ENCODE measurements at regions not wholly inside any gene's neighbourhood (a gene's known extent, or its start where the extent isn't known, plus 50 kb on each side); places are given as distances from the start of the nearest gene placed in this dataset.

- peaks cover 0 to 5% (median 2%) of the 10 kb centered on the region in 3 donors for H3K9me3 Mint-ChIP-seq
- no peak overlapping the region for H3K4me3 Mint-ChIP-seq
- no peak overlapping the region for H3K27ac Mint-ChIP-seq
- no peaks in the 10 kb centered on the region for H3K27me3 Mint-ChIP-seq
- peaks cover 0 to 1% (median 0%) of the 10 kb centered on the region in 3 donors for H3K4me1 Mint-ChIP-seq
- no peaks in the 10 kb centered on the region for H3K36me3 Mint-ChIP-seq
These were observed 123.2 kb upstream of the IGFBP7 start for GRCh38 chr4:57233386-57233785.

GRCh38 chr4:57231781-57232180, 121.6 kb upstream of the IGFBP7 start:
- H3K27me3 Mint-ChIP-seq: no peaks in the 10 kb centered on the region
- no peak overlapping the region for H3K4me3 Mint-ChIP-seq
- H3K4me1 Mint-ChIP-seq: peaks cover 0 to 1% (median 0%) of the 10 kb centered on the region in 3 donors
- H3K9me3 Mint-ChIP-seq: peaks cover 0 to 5% (median 2%) of the 10 kb centered on the region in 3 donors
- peaks cover 1% of the 10 kb centered on the region for H3K36me3 Mint-ChIP-seq
- H3K27ac Mint-ChIP-seq: no peak overlapping the region

- Mint-ChIP-seq H3K27me3 (no peaks in the 10 kb centered on the region), H3K4me1 (peaks cover 0 to 2% (median 0%) of the 10 kb centered on the region in 3 donors), H3K36me3 (no peaks in the 10 kb centered on the region), H3K4me3 (no peak overlapping the region), H3K27ac (no peak overlapping the region), H3K9me3 (peaks cover 0 to 3% (median 0%) of the 10 kb centered on the region in 3 donors)
These were observed 110.5 kb upstream of the IGFBP7 start for GRCh38 chr4:57220734-57221133.

- Mint-ChIP-seq H3K27me3 (no peaks in the 10 kb centered on the region), H3K27ac (no peak overlapping the region), H3K4me3 (no peak overlapping the region), H3K9me3 (peaks cover 0 to 3% (median 0%) of the 10 kb centered on the region in 3 donors), H3K4me1 (peaks cover 0 to 2% (median 0%) of the 10 kb centered on the region in 3 donors), H3K36me3 (no peaks in the 10 kb centered on the region)
These were observed 110.0 kb upstream of the IGFBP7 start for GRCh38 chr4:57220172-57220571.

GRCh38 chr4:57219431-57219830, 109.2 kb upstream of the IGFBP7 start:
- H3K36me3 Mint-ChIP-seq: no peaks in the 10 kb centered on the region
- no peak overlapping the region for H3K4me3 Mint-ChIP-seq
- H3K4me1 Mint-ChIP-seq: peaks cover 0 to 2% (median 0%) of the 10 kb centered on the region in 3 donors

GRCh38 chr4:57214654-57215411, 104.6 kb upstream of the IGFBP7 start:
- no peaks in the 10 kb centered on the region for H3K36me3 Mint-ChIP-seq
- H3K27ac Mint-ChIP-seq: no peak overlapping the region
- H3K4me3 Mint-ChIP-seq: no peak overlapping the region
- peaks cover 2 to 3% (median 3%) of the 10 kb centered on the region in 3 donors for H3K9me3 Mint-ChIP-seq
- H3K4me1 Mint-ChIP-seq: no peaks in the 10 kb centered on the region
- H3K27me3 Mint-ChIP-seq: no peaks in the 10 kb centered on the region

More at GRCh38 chr4:57219431-57219830, 109.2 kb upstream of the IGFBP7 start:
- H3K27ac Mint-ChIP-seq: no peak overlapping the region
- peaks cover 0 to 3% (median 0%) of the 10 kb centered on the region in 3 donors for H3K9me3 Mint-ChIP-seq
- no peaks in the 10 kb centered on the region for H3K27me3 Mint-ChIP-seq

- H3K27ac Mint-ChIP-seq: no peak overlapping the region
- no peaks in the 10 kb centered on the region for H3K36me3 Mint-ChIP-seq
- H3K4me1 Mint-ChIP-seq: no peaks in the 10 kb centered on the region
- peaks cover 3% of the 10 kb centered on the region for H3K27me3 Mint-ChIP-seq
- H3K4me3 Mint-ChIP-seq: no peak overlapping the region
- peaks cover 2 to 5% (median 3%) of the 10 kb centered on the region in 3 donors for H3K9me3 Mint-ChIP-seq
These were observed 100.9 kb upstream of the IGFBP7 start for GRCh38 chr4:57211131-57211530.

- Mint-ChIP-seq H3K4me3 (no peak overlapping the region), H3K36me3 (no peaks in the 10 kb centered on the region), H3K27ac (no peak overlapping the region), H3K4me1 (no peaks in the 10 kb centered on the region), H3K9me3 (peaks cover 0 to 5% (median 3%) of the 10 kb centered on the region in 3 donors), H3K27me3 (peaks cover 3% of the 10 kb centered on the region)
These were observed 96.0 kb upstream of the IGFBP7 start for GRCh38 chr4:57206172-57206571.

- H3K4me1 Mint-ChIP-seq: no peaks in the 10 kb centered on the region
- no peak overlapping the region for H3K27ac Mint-ChIP-seq
- peaks cover 3% of the 10 kb centered on the region for H3K27me3 Mint-ChIP-seq
- no peak overlapping the region for H3K4me3 Mint-ChIP-seq
- no peaks in the 10 kb centered on the region for H3K36me3 Mint-ChIP-seq
- peaks cover 0 to 5% (median 0%) of the 10 kb centered on the region in 3 donors for H3K9me3 Mint-ChIP-seq
These were observed 95.4 kb upstream of the IGFBP7 start for GRCh38 chr4:57205580-57205979.

GRCh38 chr4:57200799-57201327, 90.7 kb upstream of the IGFBP7 start:
- no peaks in the 10 kb centered on the region for H3K36me3 Mint-ChIP-seq
- H3K4me3 Mint-ChIP-seq: no peak overlapping the region
- no peak overlapping the region for H3K27ac Mint-ChIP-seq
- H3K4me1 Mint-ChIP-seq: no peaks in the 10 kb centered on the region
- no peaks in the 10 kb centered on the region for H3K27me3 Mint-ChIP-seq
- no peaks in the 10 kb centered on the region for H3K9me3 Mint-ChIP-seq

GRCh38 chr4:57199267-57199666, 89.1 kb upstream of the IGFBP7 start:
- H3K36me3 Mint-ChIP-seq: no peaks in the 10 kb centered on the region
- no peak overlapping the region for H3K4me3 Mint-ChIP-seq
- peaks cover 4% of the 10 kb centered on the region for H3K27me3 Mint-ChIP-seq
- no peak overlapping the region for H3K27ac Mint-ChIP-seq
- no peaks in the 10 kb centered on the region for H3K9me3 Mint-ChIP-seq
- H3K4me1 Mint-ChIP-seq: no peaks in the 10 kb centered on the region

GRCh38 chr4:57195622-57196021, 85.4 kb upstream of the IGFBP7 start:
- Mint-ChIP-seq H3K27ac (no peak overlapping the region), H3K9me3 (peaks cover 0 to 2% (median 0%) of the 10 kb centered on the region in 3 donors), H3K36me3 (no peaks in the 10 kb centered on the region), H3K4me3 (no peak overlapping the region), H3K4me1 (peaks cover 0 to 1% (median 0%) of the 10 kb centered on the region in 3 donors), H3K27me3 (peaks cover 9% of the 10 kb centered on the region)

- Mint-ChIP-seq H3K27me3 (peaks cover 9% of the 10 kb centered on the region), H3K27ac (no peak overlapping the region), H3K36me3 (no peaks in the 10 kb centered on the region), H3K9me3 (peaks cover 0 to 2% (median 0%) of the 10 kb centered on the region in 3 donors), H3K4me1 (peaks cover 0 to 1% (median 0%) of the 10 kb centered on the region in 3 donors), H3K4me3 (no peak overlapping the region)
These were observed 84.0 kb upstream of the IGFBP7 start for GRCh38 chr4:57194068-57194611.

- Mint-ChIP-seq H3K4me1 (peaks cover 0 to 1% (median 0%) of the 10 kb centered on the region in 3 donors), H3K27ac (no peak overlapping the region), H3K4me3 (no peak overlapping the region), H3K27me3 (peaks cover 9% of the 10 kb centered on the region), H3K9me3 (peaks cover 0 to 2% (median 0%) of the 10 kb centered on the region in 3 donors), H3K36me3 (no peaks in the 10 kb centered on the region)
These were observed 83.1 kb upstream of the IGFBP7 start for GRCh38 chr4:57193209-57193810.

- Mint-ChIP-seq H3K27me3 (peaks cover 9% of the 10 kb centered on the region), H3K27ac (no peak overlapping the region), H3K36me3 (no peaks in the 10 kb centered on the region), H3K4me3 (no peak overlapping the region), H3K9me3 (peaks cover 0 to 2% (median 0%) of the 10 kb centered on the region in 3 donors), H3K4me1 (peaks cover 0 to 1% (median 0%) of the 10 kb centered on the region in 3 donors)
These were observed 81.4 kb upstream of the IGFBP7 start for GRCh38 chr4:57191523-57192034.

Data from IgD-negative memory B cell (primary cell).